ENCODE measurements at regions not wholly inside any gene's neighbourhood (a gene's known extent, or its start where the extent isn't known, plus 50 kb on each side); places are given as distances from the start of the nearest gene placed in this dataset.
"Not testable (repeated sequence)": the region's sequence is repeated elsewhere in the genome, so short reads cannot be mapped to it uniquely, and the experiment has no call there.

- no peak overlapping the region for H2BK15ac ChIP-seq (ENCODE audit: low read depth, low read length)
- H3K9ac ChIP-seq (ENCODE audit: low read depth, low read length), result no peak overlapping the region
- H2BK5ac ChIP-seq (ENCODE audit: low read depth, low read length, poor library complexity, severe bottlenecking), result no peak overlapping the region
- no peaks in the 10 kb centered on the region for H3K9me3 ChIP-seq (ENCODE audit: control insufficient read depth, insufficient read depth, low read length)
- H2BK20ac ChIP-seq (ENCODE audit: low read depth, low read length), result no peak overlapping the region
- no peak overlapping the region for H3K23ac ChIP-seq (ENCODE audit: low read depth, low read length)
- WGBS, 2 experiments (ENCODE audit: extremely low coverage in 2 of 2, insufficient read length in 1 of 2), result no CpG with 5 or more reads among the region's 3 CpGs
- no peak for TF ChIP-seq FOS (IDR thresholded peaks at IDR 0.05; ENCODE audit: low read depth, low read length)
- TF ChIP-seq CEBPB (IDR thresholded peaks at IDR 0.05; ENCODE audit: low read depth, low read length), result 0 out of 2 replicates have a peak, but pooled peaks have one; percentile 16
- no peak for TF ChIP-seq POLR2A (IDR thresholded peaks at IDR 0.05; ENCODE audit: low read depth, low read length)
- H2AK5ac ChIP-seq (ENCODE audit: low read depth, low read length), result no peak overlapping the region
- no peak overlapping the region for H4K91ac ChIP-seq (ENCODE audit: insufficient read depth, low read depth, low read length)
- no peak overlapping the region for H2BK120ac ChIP-seq (ENCODE audit: low read depth, low read length)
- ChIA-PET POLR2A (ENCODE audit: unreplicated experiment) (no interaction called here), CTCF (no interaction called here)
- in situ Hi-C loops (cut with MboI; ENCODE audit: low sequenced_read_pairs), result no loop called here
- H3K27ac ChIP-seq (ENCODE audit: insufficient read depth, low read length), result no peak overlapping the region
- H3K9me1 ChIP-seq (ENCODE audit: insufficient read depth, low read length), result no peaks in the 10 kb centered on the region
- no peak overlapping the region for H3K4me3 ChIP-seq (ENCODE audit: insufficient read depth, low read depth, low read length)
- H3K4me2 ChIP-seq (ENCODE audit: low read depth, low read length), result no peak overlapping the region
- H2AFZ ChIP-seq (replicated peaks; ENCODE audit: low read length, poor library complexity), result no peak overlapping the region
- H4K20me1 ChIP-seq (ENCODE audit: insufficient read depth, low read length), result no peaks in the 10 kb centered on the region
- no peak overlapping the region for H2AK9ac ChIP-seq (replicated peaks; ENCODE audit: low read depth, low read length, poor library complexity)
- intact Hi-C loops (cut with micrococcal nuclease), result no loop called here
- no peak overlapping the region for H3K4ac ChIP-seq (ENCODE audit: low read depth, low read length)
- no TSS peak for BruUV-seq (replicated peaks)
- ATAC-seq (ENCODE audit: low read depth), result no peak
- no peak for DNase-seq
- dilution Hi-C loops (cut with HindIII; ENCODE audit: low sequenced_read_pairs, unreplicated experiment), result no loop called here
- no peaks in the 10 kb centered on the region for H3K36me3 ChIP-seq (ENCODE audit: control insufficient read depth, insufficient read depth, low read length)
- H3K56ac ChIP-seq (ENCODE audit: extremely low read depth, insufficient read depth, low read length), result no peak overlapping the region
- H3K79me1 ChIP-seq (ENCODE audit: low read depth in 1 of 2, low read length in 2 of 2), result no peaks in the 10 kb centered on the region
- H3K4me1 ChIP-seq (ENCODE audit: control insufficient read depth, insufficient read depth, low read length), result no peaks in the 10 kb centered on the region
- H3K27me3 ChIP-seq (ENCODE audit: control insufficient read depth, insufficient read depth, low read length), result no peaks in the 10 kb centered on the region
- H4K8ac ChIP-seq (ENCODE audit: low read depth in 2 of 2, low read length in 2 of 2), result no peak overlapping the region
- no peak overlapping the region for H4K5ac ChIP-seq (ENCODE audit: low read depth, low read length)
- no peak overlapping the region for H3K14ac ChIP-seq (replicated peaks; ENCODE audit: low read depth, low read length)
- no peak overlapping the region for H3K18ac ChIP-seq (ENCODE audit: low read depth, low read length)
Measured at GRCh38 chr7:109462171-109462570, 892.5 kb downstream of the DNAJB9 start.

DNA sequence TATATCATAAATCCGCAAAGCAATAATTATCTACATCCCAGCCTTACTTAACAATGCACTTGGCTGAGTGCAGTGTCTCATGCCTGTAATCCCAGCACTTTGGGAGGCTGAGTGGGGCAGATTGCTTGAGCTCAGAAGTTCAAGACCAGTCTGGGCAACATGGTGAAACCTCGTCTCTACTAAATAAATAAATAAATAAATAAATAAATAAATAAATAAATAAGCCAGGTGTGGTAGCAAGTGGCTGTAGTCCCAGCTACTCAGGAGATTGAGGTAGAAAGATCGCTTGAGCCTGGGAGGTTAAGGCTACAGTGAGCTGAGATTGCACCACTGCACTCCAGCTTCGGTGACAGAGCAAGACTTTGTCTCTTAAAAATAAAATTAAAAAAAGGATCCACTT lies 898.1 kb downstream of the DNAJB9 start:
- BruUV-seq (replicated peaks); H3K18ac ChIP-seq (ENCODE audit: low read depth, low read length); H4K5ac ChIP-seq (ENCODE audit: low read depth, low read length); H2BK5ac ChIP-seq (ENCODE audit: low read depth, low read length, poor library complexity, severe bottlenecking); intact Hi-C loops (cut with micrococcal nuclease); H3K27ac ChIP-seq (ENCODE audit: insufficient read depth, low read length); H3K79me1 ChIP-seq (ENCODE audit: low read depth in 1 of 2, low read length in 2 of 2); H3K4ac ChIP-seq (ENCODE audit: low read depth, low read length); CTCF ChIA-PET; H3K4me3 ChIP-seq (ENCODE audit: insufficient read depth, low read depth, low read length); H3K56ac ChIP-seq (ENCODE audit: extremely low read depth, insufficient read depth, low read length); H4K20me1 ChIP-seq (ENCODE audit: insufficient read depth, low read length); H3K14ac ChIP-seq (replicated peaks; ENCODE audit: low read depth, low read length); ATAC-seq (ENCODE audit: low read depth); H4K91ac ChIP-seq (ENCODE audit: insufficient read depth, low read depth, low read length); H3K23ac ChIP-seq (ENCODE audit: low read depth, low read length); H3K4me2 ChIP-seq (ENCODE audit: low read depth, low read length); H4K8ac ChIP-seq (ENCODE audit: low read depth in 2 of 2, low read length in 2 of 2); H2AK9ac ChIP-seq (replicated peaks; ENCODE audit: low read depth, low read length, poor library complexity); H2BK15ac ChIP-seq (ENCODE audit: low read depth, low read length); H3K4me1 ChIP-seq (ENCODE audit: control insufficient read depth, insufficient read depth, low read length); H2BK20ac ChIP-seq (ENCODE audit: low read depth, low read length); H3K9me1 ChIP-seq (ENCODE audit: insufficient read depth, low read length); H3K36me3 ChIP-seq (ENCODE audit: control insufficient read depth, insufficient read depth, low read length); H2AFZ ChIP-seq (replicated peaks; ENCODE audit: low read length, poor library complexity); POLR2A ChIA-PET (ENCODE audit: unreplicated experiment); H3K9ac ChIP-seq (ENCODE audit: low read depth, low read length); DNase-seq; H2AK5ac ChIP-seq (ENCODE audit: low read depth, low read length); H2BK120ac ChIP-seq (ENCODE audit: low read depth, low read length); in situ Hi-C loops (cut with MboI; ENCODE audit: low sequenced_read_pairs); H3K9me3 ChIP-seq (ENCODE audit: control insufficient read depth, insufficient read depth, low read length); dilution Hi-C loops (cut with HindIII; ENCODE audit: low sequenced_read_pairs, unreplicated experiment); H3K27me3 ChIP-seq (ENCODE audit: control insufficient read depth, insufficient read depth, low read length): not testable (repeated sequence)
- no CpG with 5 or more reads among the region's 4 CpGs for WGBS, 2 experiments (ENCODE audit: extremely low coverage in 2 of 2, insufficient read length in 1 of 2)
